ENCODE measurements at regions not wholly inside any gene's neighbourhood (a gene's known extent, or its start where the extent isn't known, plus 50 kb on each side); places are given as distances from the start of the nearest gene placed in this dataset.

- no peak overlapping the region for H3K9ac ChIP-seq (ENCODE audit: low read depth in 1 of 2, low read length in 2 of 2)
- H3K4me1 ChIP-seq (ENCODE audit: control insufficient read depth in 1 of 2, insufficient read depth in 2 of 2, low read length in 2 of 2): no peaks in the 10 kb centered on the region
- H3K27me3 ChIP-seq (ENCODE audit: control insufficient read depth in 1 of 2, insufficient read depth in 2 of 2, low read length in 2 of 2): no peaks in the 10 kb centered on the region
- H3K9me3 ChIP-seq (ENCODE audit: control insufficient read depth in 1 of 2, low read length in 2 of 2): peaks cover 0 to 9% of the 10 kb centered on the region in 2 donors
- no peak overlapping the region for H3K4me3 ChIP-seq (ENCODE audit: low read depth in 1 of 2, low read length in 2 of 2)
- H3K27ac ChIP-seq (ENCODE audit: low read depth, low read length): no peak overlapping the region
- no peaks in the 10 kb centered on the region for H3K36me3 ChIP-seq (ENCODE audit: control insufficient read depth in 1 of 2, insufficient read depth in 2 of 2, low read length in 2 of 2)
These were observed 51.8 kb upstream of the RIPOR2 start for GRCh38 chr6:24987446-24988115.

GRCh38 chr6:24988562-24988961, 52.8 kb upstream of the RIPOR2 start:
- peaks cover 0 to 9% of the 10 kb centered on the region in 2 donors for H3K9me3 ChIP-seq (ENCODE audit: control insufficient read depth in 1 of 2, low read length in 2 of 2)
- no peaks in the 10 kb centered on the region for H3K27me3 ChIP-seq (ENCODE audit: control insufficient read depth in 1 of 2, insufficient read depth in 2 of 2, low read length in 2 of 2)
- no peak overlapping the region for H3K27ac ChIP-seq (ENCODE audit: low read depth, low read length)
- H3K4me3 ChIP-seq (ENCODE audit: low read depth in 1 of 2, low read length in 2 of 2): no peak overlapping the region
- H3K36me3 ChIP-seq (ENCODE audit: control insufficient read depth in 1 of 2, insufficient read depth in 2 of 2, low read length in 2 of 2): no peaks in the 10 kb centered on the region
- no peak overlapping the region for H3K9ac ChIP-seq (ENCODE audit: low read depth in 1 of 2, low read length in 2 of 2)
- H3K4me1 ChIP-seq (ENCODE audit: control insufficient read depth in 1 of 2, insufficient read depth in 2 of 2, low read length in 2 of 2): no peaks in the 10 kb centered on the region

- H3K36me3 ChIP-seq (ENCODE audit: control insufficient read depth in 1 of 2, insufficient read depth in 2 of 2, low read length in 2 of 2): no peaks in the 10 kb centered on the region
- no peak overlapping the region for H3K27ac ChIP-seq (ENCODE audit: low read depth, low read length)
These were observed 54.6 kb upstream of the RIPOR2 start for GRCh38 chr6:24990236-24990845.

GRCh38 chr6:24990944-24991809, 55.4 kb upstream of the RIPOR2 start:
- Histone ChIP-seq H3K27ac (ENCODE audit: low read depth, low read length) (no peak overlapping the region), H3K27me3 (ENCODE audit: control insufficient read depth in 1 of 2, insufficient read depth in 2 of 2, low read length in 2 of 2) (no peaks in the 10 kb centered on the region), H3K4me1 (ENCODE audit: control insufficient read depth in 1 of 2, insufficient read depth in 2 of 2, low read length in 2 of 2) (peaks cover 0 to 1% of the 10 kb centered on the region in 2 donors), H3K9me3 (ENCODE audit: control insufficient read depth in 1 of 2, low read length in 2 of 2) (peaks cover 0 to 9% of the 10 kb centered on the region in 2 donors), H3K9ac (ENCODE audit: low read depth in 1 of 2, low read length in 2 of 2) (no peak overlapping the region), H3K4me3 (ENCODE audit: low read depth in 1 of 2, low read length in 2 of 2) (no peak overlapping the region), H3K36me3 (ENCODE audit: control insufficient read depth in 1 of 2, insufficient read depth in 2 of 2, low read length in 2 of 2) (no peaks in the 10 kb centered on the region)

More at GRCh38 chr6:24990236-24990845, 54.6 kb upstream of the RIPOR2 start:
- Histone ChIP-seq H3K4me3 (ENCODE audit: low read depth in 1 of 2, low read length in 2 of 2) (no peak overlapping the region), H3K9me3 (ENCODE audit: control insufficient read depth in 1 of 2, low read length in 2 of 2) (peaks cover 0 to 9% of the 10 kb centered on the region in 2 donors), H3K4me1 (ENCODE audit: control insufficient read depth in 1 of 2, insufficient read depth in 2 of 2, low read length in 2 of 2) (no peaks in the 10 kb centered on the region), H3K9ac (ENCODE audit: low read depth in 1 of 2, low read length in 2 of 2) (no peak overlapping the region), H3K27me3 (ENCODE audit: control insufficient read depth in 1 of 2, insufficient read depth in 2 of 2, low read length in 2 of 2) (no peaks in the 10 kb centered on the region)

- H3K4me1 ChIP-seq (ENCODE audit: control insufficient read depth in 1 of 2, insufficient read depth in 2 of 2, low read length in 2 of 2): peaks cover 0 to 3% of the 10 kb centered on the region in 2 donors
- no peak overlapping the region for H3K27ac ChIP-seq (ENCODE audit: low read depth, low read length)
These were observed 56.2 kb upstream of the RIPOR2 start for GRCh38 chr6:24991810-24992467.

GRCh38 chr6:24994812-24995211, 59.1 kb upstream of the RIPOR2 start:
- Histone ChIP-seq H3K27ac (ENCODE audit: low read depth, low read length) (no peak overlapping the region), H3K4me3 (ENCODE audit: low read depth in 1 of 2, low read length in 2 of 2) (no peak overlapping the region), H3K4me1 (ENCODE audit: control insufficient read depth in 1 of 2, insufficient read depth in 2 of 2, low read length in 2 of 2) (peaks cover 0 to 3% of the 10 kb centered on the region in 2 donors), H3K9me3 (ENCODE audit: control insufficient read depth in 1 of 2, low read length in 2 of 2) (no peaks in the 10 kb centered on the region), H3K27me3 (ENCODE audit: control insufficient read depth in 1 of 2, insufficient read depth in 2 of 2, low read length in 2 of 2) (no peaks in the 10 kb centered on the region), H3K36me3 (ENCODE audit: control insufficient read depth in 1 of 2, insufficient read depth in 2 of 2, low read length in 2 of 2) (no peaks in the 10 kb centered on the region), H3K9ac (ENCODE audit: low read depth in 1 of 2, low read length in 2 of 2) (no peak overlapping the region)

More at GRCh38 chr6:24991810-24992467, 56.2 kb upstream of the RIPOR2 start:
- H3K4me3 ChIP-seq (ENCODE audit: low read depth in 1 of 2, low read length in 2 of 2): no peak overlapping the region
- no peak overlapping the region for H3K9ac ChIP-seq (ENCODE audit: low read depth in 1 of 2, low read length in 2 of 2)
- peaks cover 0 to 9% of the 10 kb centered on the region in 2 donors for H3K9me3 ChIP-seq (ENCODE audit: control insufficient read depth in 1 of 2, low read length in 2 of 2)
- H3K27me3 ChIP-seq (ENCODE audit: control insufficient read depth in 1 of 2, insufficient read depth in 2 of 2, low read length in 2 of 2): no peaks in the 10 kb centered on the region
- H3K36me3 ChIP-seq (ENCODE audit: control insufficient read depth in 1 of 2, insufficient read depth in 2 of 2, low read length in 2 of 2): no peaks in the 10 kb centered on the region

- Histone ChIP-seq H3K4me1 (ENCODE audit: control insufficient read depth in 1 of 2, insufficient read depth in 2 of 2, low read length in 2 of 2) (peaks cover 0 to 3% of the 10 kb centered on the region in 2 donors), H3K4me3 (ENCODE audit: low read depth in 1 of 2, low read length in 2 of 2) (no peak overlapping the region), H3K9ac (ENCODE audit: low read depth in 1 of 2, low read length in 2 of 2) (no peak overlapping the region), H3K27me3 (ENCODE audit: control insufficient read depth in 1 of 2, insufficient read depth in 2 of 2, low read length in 2 of 2) (no peaks in the 10 kb centered on the region), H3K36me3 (ENCODE audit: control insufficient read depth in 1 of 2, insufficient read depth in 2 of 2, low read length in 2 of 2) (no peaks in the 10 kb centered on the region), H3K9me3 (ENCODE audit: control insufficient read depth in 1 of 2, low read length in 2 of 2) (no peaks in the 10 kb centered on the region), H3K27ac (ENCODE audit: low read depth, low read length) (no peak overlapping the region)
These were observed 59.5 kb upstream of the RIPOR2 start for GRCh38 chr6:24995270-24995669.

GRCh38 chr6:24996269-24996836, 60.6 kb upstream of the RIPOR2 start:
- H3K4me3 ChIP-seq (ENCODE audit: low read depth in 1 of 2, low read length in 2 of 2): no peak overlapping the region
- H3K4me1 ChIP-seq (ENCODE audit: control insufficient read depth in 1 of 2, insufficient read depth in 2 of 2, low read length in 2 of 2): peaks cover 0 to 3% of the 10 kb centered on the region in 2 donors
- no peak overlapping the region for H3K27ac ChIP-seq (ENCODE audit: low read depth, low read length)
- H3K36me3 ChIP-seq (ENCODE audit: control insufficient read depth in 1 of 2, insufficient read depth in 2 of 2, low read length in 2 of 2): no peaks in the 10 kb centered on the region
- H3K9ac ChIP-seq (ENCODE audit: low read depth in 1 of 2, low read length in 2 of 2): no peak overlapping the region
- no peaks in the 10 kb centered on the region for H3K27me3 ChIP-seq (ENCODE audit: control insufficient read depth in 1 of 2, insufficient read depth in 2 of 2, low read length in 2 of 2)
- H3K9me3 ChIP-seq (ENCODE audit: control insufficient read depth in 1 of 2, low read length in 2 of 2): no peaks in the 10 kb centered on the region

- no peak overlapping the region for H3K4me3 ChIP-seq (ENCODE audit: low read depth in 1 of 2, low read length in 2 of 2)
- no peaks in the 10 kb centered on the region for H3K36me3 ChIP-seq (ENCODE audit: control insufficient read depth in 1 of 2, insufficient read depth in 2 of 2, low read length in 2 of 2)
- no peaks in the 10 kb centered on the region for H3K27me3 ChIP-seq (ENCODE audit: control insufficient read depth in 1 of 2, insufficient read depth in 2 of 2, low read length in 2 of 2)
- peaks cover 0 to 3% of the 10 kb centered on the region in 2 donors for H3K4me1 ChIP-seq (ENCODE audit: control insufficient read depth in 1 of 2, insufficient read depth in 2 of 2, low read length in 2 of 2)
- no peaks in the 10 kb centered on the region for H3K9me3 ChIP-seq (ENCODE audit: control insufficient read depth in 1 of 2, low read length in 2 of 2)
- no peak overlapping the region for H3K27ac ChIP-seq (ENCODE audit: low read depth, low read length)
- no peak overlapping the region for H3K9ac ChIP-seq (ENCODE audit: low read depth in 1 of 2, low read length in 2 of 2)
These were observed 61.5 kb upstream of the RIPOR2 start for GRCh38 chr6:24997231-24997630.

Measured in duodenal mucosa (tissue), 2 donors.